ENCODE measurements at regions not wholly inside any gene's neighbourhood (a gene's known extent, or its start where the extent isn't known, plus 50 kb on each side); places are given as distances from the start of the nearest gene placed in this dataset.

DNA sequence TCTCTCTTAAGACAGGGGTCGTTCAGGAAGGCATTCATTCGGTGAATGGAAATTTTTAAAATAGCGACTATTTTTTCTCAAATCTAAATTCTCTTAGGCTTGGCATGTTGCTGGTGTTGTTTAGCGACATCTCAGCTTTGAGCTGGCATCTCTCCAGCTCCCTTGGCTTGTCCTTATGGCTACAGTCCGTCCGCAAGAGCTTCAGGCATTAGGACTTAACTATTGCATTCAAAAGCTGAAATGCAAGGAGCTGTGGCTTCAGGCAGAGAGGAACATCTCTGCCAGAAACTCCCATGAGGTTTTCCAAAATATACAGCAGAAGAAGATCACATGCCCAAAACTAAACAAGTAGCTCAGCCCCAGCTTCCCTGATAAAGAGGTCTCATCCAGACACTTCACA, 578.5 kb downstream of the EFNB2 start:
- Histone ChIP-seq H3K4me1 (ENCODE audit: control insufficient read depth in 1 of 2, insufficient read depth in 2 of 2, low read length in 2 of 2) (no peaks in the 10 kb centered on the region), H3K9me3 (ENCODE audit: control insufficient read depth in 1 of 2, low read length in 2 of 2) (no peaks in the 10 kb centered on the region), H3K4me3 (ENCODE audit: low read depth in 1 of 2, low read length in 2 of 2) (no peak overlapping the region), H3K27me3 (ENCODE audit: low read depth, low read length) (no peaks in the 10 kb centered on the region), H3K36me3 (ENCODE audit: control insufficient read depth in 1 of 2, insufficient read depth in 2 of 2, low read length in 2 of 2) (no peaks in the 10 kb centered on the region), H3K27ac (ENCODE audit: low read length) (no peak overlapping the region)

DNA sequence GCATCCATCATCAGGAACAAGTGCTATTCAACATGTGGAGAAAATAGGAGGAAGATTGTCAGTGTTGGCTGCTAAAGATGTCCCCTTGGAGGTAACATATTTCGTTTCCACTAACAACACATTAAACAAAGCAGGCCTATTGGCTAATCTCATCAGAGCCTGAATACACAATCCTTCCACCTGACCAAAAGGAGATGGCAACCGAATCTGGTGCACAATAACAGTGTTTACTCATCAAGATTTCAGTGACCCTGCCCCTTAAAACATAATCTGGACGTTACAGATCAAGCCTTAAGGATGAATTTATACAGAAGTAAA, 582.5 kb downstream of the EFNB2 start:
- Histone ChIP-seq H3K27ac (ENCODE audit: low read length) (no peak overlapping the region), H3K4me1 (ENCODE audit: control insufficient read depth in 1 of 2, insufficient read depth in 2 of 2, low read length in 2 of 2) (no peaks in the 10 kb centered on the region), H3K4me3 (ENCODE audit: low read depth in 1 of 2, low read length in 2 of 2) (no peak overlapping the region), H3K9me3 (ENCODE audit: control insufficient read depth in 1 of 2, low read length in 2 of 2) (no peaks in the 10 kb centered on the region), H3K27me3 (ENCODE audit: low read depth, low read length) (no peaks in the 10 kb centered on the region), H3K36me3 (ENCODE audit: control insufficient read depth in 1 of 2, insufficient read depth in 2 of 2, low read length in 2 of 2) (no peaks in the 10 kb centered on the region)

DNA sequence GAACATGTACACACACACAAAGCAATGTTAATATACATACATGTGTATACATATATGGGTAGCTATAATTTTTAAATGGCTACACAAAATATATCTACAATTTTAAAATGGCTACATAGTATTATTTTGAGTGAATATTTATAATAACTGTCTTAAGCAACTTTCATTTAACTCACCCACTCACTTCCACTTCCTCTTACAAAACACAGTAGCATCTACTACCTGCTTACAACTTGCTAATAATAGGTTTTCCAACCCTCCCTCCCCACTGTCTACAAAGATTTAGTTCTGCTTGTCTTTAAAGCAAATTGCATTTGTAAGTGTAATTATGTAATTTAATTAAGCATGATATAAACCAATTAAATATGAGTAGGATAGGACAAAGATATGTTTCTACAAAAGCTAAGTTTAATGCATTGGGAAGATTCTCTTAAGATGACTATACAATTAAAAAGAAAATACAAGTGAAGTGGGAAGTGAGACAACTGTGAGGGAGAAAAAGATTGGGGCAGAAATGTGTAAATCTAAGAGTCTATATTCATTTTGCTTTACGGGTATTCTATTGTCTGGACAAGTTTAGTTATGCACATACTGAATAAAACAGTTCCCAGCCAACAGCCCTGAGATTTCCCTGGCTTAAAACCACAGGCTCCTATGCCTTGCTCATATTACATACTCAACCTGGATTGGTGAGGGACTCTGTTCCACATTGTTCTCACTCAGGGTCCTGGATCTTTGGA, 583.1 kb downstream of the EFNB2 start:
- H3K27ac ChIP-seq (ENCODE audit: low read length), result no peak overlapping the region
- no peaks in the 10 kb centered on the region for H3K9me3 ChIP-seq (ENCODE audit: control insufficient read depth in 1 of 2, low read length in 2 of 2)
- no peaks in the 10 kb centered on the region for H3K36me3 ChIP-seq (ENCODE audit: control insufficient read depth in 1 of 2, insufficient read depth in 2 of 2, low read length in 2 of 2)
- H3K4me3 ChIP-seq (ENCODE audit: low read depth in 1 of 2, low read length in 2 of 2), result no peak overlapping the region
- no peaks in the 10 kb centered on the region for H3K27me3 ChIP-seq (ENCODE audit: low read depth, low read length)
- H3K4me1 ChIP-seq (ENCODE audit: control insufficient read depth in 1 of 2, insufficient read depth in 2 of 2, low read length in 2 of 2), result no peaks in the 10 kb centered on the region

DNA sequence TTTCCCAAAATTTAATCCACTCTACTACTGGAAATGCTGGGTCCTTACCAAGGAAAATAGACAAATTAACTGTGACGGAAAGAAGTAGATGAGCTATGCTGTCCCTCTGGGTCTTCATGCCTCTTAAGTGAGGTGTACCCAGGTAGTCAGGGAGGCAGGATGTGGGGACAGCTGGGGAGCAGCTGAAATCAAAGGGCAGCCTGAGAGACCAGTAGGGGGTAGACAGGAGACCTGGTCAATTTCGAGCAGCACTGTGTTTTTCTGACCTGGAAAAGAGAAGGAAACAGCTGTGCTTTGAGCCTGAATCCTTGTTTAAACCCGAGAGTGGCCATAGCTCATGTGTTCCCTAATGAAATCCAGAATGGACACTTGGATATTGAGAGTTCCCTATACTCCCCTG, 587.3 kb downstream of the EFNB2 start:
- Histone ChIP-seq H3K36me3 (ENCODE audit: control insufficient read depth in 1 of 2, insufficient read depth in 2 of 2, low read length in 2 of 2) (no peaks in the 10 kb centered on the region), H3K4me1 (ENCODE audit: control insufficient read depth in 1 of 2, insufficient read depth in 2 of 2, low read length in 2 of 2) (no peaks in the 10 kb centered on the region), H3K4me3 (ENCODE audit: low read depth in 1 of 2, low read length in 2 of 2) (no peak overlapping the region), H3K27ac (ENCODE audit: low read length) (no peak overlapping the region), H3K9me3 (ENCODE audit: control insufficient read depth in 1 of 2, low read length in 2 of 2) (no peaks in the 10 kb centered on the region), H3K27me3 (ENCODE audit: low read depth, low read length) (no peaks in the 10 kb centered on the region)

DNA sequence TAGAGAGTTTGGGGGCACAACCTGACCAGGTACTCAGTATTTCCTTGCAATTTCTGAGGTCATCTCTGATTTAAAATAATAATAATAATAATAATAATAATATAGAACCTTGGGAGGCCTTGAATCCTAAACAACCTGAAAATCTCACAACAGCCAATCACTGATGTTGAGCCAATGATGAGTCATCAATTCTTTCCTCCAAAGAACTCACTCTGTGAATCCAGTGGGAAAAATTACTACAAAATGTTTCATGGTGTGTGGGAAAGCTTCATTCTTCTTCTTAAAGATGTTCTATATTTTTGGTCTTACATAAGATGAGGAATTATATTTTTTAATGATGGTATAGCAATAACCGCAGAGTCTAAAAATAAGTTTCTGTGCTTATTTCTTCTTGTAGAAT, 594.6 kb downstream of the EFNB2 start:
- Histone ChIP-seq H3K27ac (ENCODE audit: low read length) (no peak overlapping the region), H3K9me3 (ENCODE audit: control insufficient read depth in 1 of 2, low read length in 2 of 2) (no peaks in the 10 kb centered on the region), H3K4me3 (ENCODE audit: low read depth in 1 of 2, low read length in 2 of 2) (no peak overlapping the region), H3K27me3 (ENCODE audit: low read depth, low read length) (no peaks in the 10 kb centered on the region), H3K36me3 (ENCODE audit: control insufficient read depth in 1 of 2, insufficient read depth in 2 of 2, low read length in 2 of 2) (no peaks in the 10 kb centered on the region), H3K4me1 (ENCODE audit: control insufficient read depth in 1 of 2, insufficient read depth in 2 of 2, low read length in 2 of 2) (no peaks in the 10 kb centered on the region)

DNA sequence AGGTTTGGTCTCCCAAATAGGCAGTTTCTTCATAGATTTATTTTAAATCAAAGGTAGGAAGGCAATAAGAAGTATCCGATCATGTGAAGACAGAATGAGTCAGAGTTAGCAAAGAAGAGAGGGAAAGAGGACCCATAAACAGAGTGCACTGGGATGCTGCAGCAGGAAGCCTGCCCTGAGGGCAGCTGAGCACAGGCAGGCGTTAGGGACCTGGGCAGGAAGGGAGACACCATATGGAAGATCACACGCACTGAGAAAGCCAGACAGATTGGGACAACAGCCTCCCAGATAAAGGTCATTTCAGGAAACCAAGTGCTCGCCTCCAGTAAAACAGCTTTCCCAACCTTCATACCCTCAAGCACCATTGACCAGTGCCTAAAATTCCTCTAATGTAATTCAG, 598.0 kb downstream of the EFNB2 start:
- Histone ChIP-seq H3K27me3 (ENCODE audit: low read depth, low read length) (no peaks in the 10 kb centered on the region), H3K9me3 (ENCODE audit: control insufficient read depth in 1 of 2, low read length in 2 of 2) (no peaks in the 10 kb centered on the region), H3K36me3 (ENCODE audit: control insufficient read depth in 1 of 2, insufficient read depth in 2 of 2, low read length in 2 of 2) (no peaks in the 10 kb centered on the region), H3K27ac (ENCODE audit: low read length) (no peak overlapping the region), H3K4me1 (ENCODE audit: control insufficient read depth in 1 of 2, insufficient read depth in 2 of 2, low read length in 2 of 2) (no peaks in the 10 kb centered on the region), H3K4me3 (ENCODE audit: low read depth in 1 of 2, low read length in 2 of 2) (no peak overlapping the region)

DNA sequence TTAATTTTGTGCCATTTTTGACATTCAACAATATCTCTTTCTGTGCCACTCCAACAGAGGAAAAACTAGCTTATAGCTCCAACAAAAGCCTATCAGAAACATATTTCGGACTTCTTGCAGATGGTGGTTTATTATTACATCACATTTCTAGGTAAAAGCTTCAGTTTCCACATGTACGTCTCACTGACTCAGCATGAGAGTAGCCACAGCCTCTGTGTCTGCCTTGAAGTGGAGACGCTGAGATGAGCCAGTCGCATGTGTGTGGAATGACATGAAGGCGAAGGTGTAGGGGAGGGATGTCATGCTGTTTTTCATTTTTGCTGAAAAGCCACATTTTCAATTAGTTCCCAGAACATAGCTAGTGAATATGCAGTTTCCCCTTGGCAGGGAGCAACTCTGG, 598.6 kb downstream of the EFNB2 start:
- H3K27me3 ChIP-seq (ENCODE audit: low read depth, low read length), result no peaks in the 10 kb centered on the region
- no peaks in the 10 kb centered on the region for H3K9me3 ChIP-seq (ENCODE audit: control insufficient read depth in 1 of 2, low read length in 2 of 2)
- H3K27ac ChIP-seq (ENCODE audit: low read length), result no peak overlapping the region
- no peak overlapping the region for H3K4me3 ChIP-seq (ENCODE audit: low read depth in 1 of 2, low read length in 2 of 2)
- H3K36me3 ChIP-seq (ENCODE audit: control insufficient read depth in 1 of 2, insufficient read depth in 2 of 2, low read length in 2 of 2), result no peaks in the 10 kb centered on the region
- H3K4me1 ChIP-seq (ENCODE audit: control insufficient read depth in 1 of 2, insufficient read depth in 2 of 2, low read length in 2 of 2), result no peaks in the 10 kb centered on the region

DNA sequence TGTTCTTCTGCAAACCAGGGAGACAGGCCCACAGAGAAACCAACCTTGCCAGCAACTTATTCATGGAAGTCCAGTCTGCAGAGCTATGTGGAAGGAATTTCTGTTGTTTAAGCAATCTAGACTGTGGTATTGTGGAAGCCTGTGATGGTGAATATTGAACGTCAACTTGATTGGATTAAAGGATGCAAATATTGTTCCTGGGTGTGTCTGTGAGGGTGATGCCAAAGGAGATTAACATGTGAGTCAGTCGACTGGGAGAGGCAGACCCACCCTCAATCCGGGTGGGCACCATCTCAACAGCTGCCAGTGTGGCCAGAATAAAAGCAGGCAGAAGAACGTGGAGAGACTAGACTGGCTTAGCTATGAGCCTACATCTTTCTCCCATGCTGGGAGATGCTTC, 606.0 kb downstream of the EFNB2 start:
- Histone ChIP-seq H3K36me3 (ENCODE audit: control insufficient read depth in 1 of 2, insufficient read depth in 2 of 2, low read length in 2 of 2) (no peaks in the 10 kb centered on the region), H3K27me3 (ENCODE audit: low read depth, low read length) (no peaks in the 10 kb centered on the region), H3K9me3 (ENCODE audit: control insufficient read depth in 1 of 2, low read length in 2 of 2) (no peaks in the 10 kb centered on the region), H3K4me3 (ENCODE audit: low read depth in 1 of 2, low read length in 2 of 2) (no peak overlapping the region), H3K27ac (ENCODE audit: low read length) (no peak overlapping the region), H3K4me1 (ENCODE audit: control insufficient read depth in 1 of 2, insufficient read depth in 2 of 2, low read length in 2 of 2) (no peaks in the 10 kb centered on the region)

DNA sequence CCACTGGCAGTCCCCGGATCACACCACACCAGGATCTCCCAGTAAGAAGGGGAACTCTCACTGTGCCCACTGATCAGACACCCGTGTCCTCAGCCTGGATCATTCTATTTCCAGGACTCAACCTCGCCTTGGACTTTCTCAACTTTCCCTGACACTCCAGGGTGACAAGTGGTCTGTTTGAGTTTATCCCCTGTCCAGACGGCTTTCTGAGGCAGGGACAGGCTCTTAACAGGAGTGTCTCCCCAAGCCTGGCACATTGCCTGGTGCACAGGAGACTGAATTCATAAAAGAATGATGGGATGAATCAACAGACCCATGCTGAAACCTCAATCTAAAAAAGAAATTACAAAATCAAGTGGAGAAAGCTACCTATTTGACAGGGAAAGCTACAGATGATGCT, 606.6 kb downstream of the EFNB2 start:
- Histone ChIP-seq H3K36me3 (ENCODE audit: control insufficient read depth in 1 of 2, insufficient read depth in 2 of 2, low read length in 2 of 2) (no peaks in the 10 kb centered on the region), H3K27ac (ENCODE audit: low read length) (no peak overlapping the region), H3K27me3 (ENCODE audit: low read depth, low read length) (no peaks in the 10 kb centered on the region), H3K4me3 (ENCODE audit: low read depth in 1 of 2, low read length in 2 of 2) (no peak overlapping the region), H3K9me3 (ENCODE audit: control insufficient read depth in 1 of 2, low read length in 2 of 2) (no peaks in the 10 kb centered on the region), H3K4me1 (ENCODE audit: control insufficient read depth in 1 of 2, insufficient read depth in 2 of 2, low read length in 2 of 2) (no peaks in the 10 kb centered on the region)

DNA sequence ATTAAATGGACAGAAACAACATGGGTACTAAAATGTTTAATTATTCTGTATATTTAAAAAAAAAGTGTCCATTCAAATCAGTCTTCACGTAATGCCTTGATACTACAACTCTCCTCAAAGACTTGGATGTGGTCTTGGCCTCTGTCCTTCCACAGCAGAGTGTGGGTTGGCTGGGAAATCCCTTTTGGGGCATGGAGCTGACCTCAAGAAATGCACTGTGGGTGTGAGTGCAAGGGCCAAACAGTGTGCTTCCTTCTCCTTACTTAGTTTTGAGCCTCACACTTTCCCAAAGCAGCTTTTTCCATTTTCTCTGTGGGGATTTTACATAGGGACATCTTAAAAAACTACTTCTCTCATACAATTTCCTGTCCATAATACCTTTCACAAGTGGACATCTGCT, 607.4 kb downstream of the EFNB2 start:
- Histone ChIP-seq H3K27me3 (ENCODE audit: low read depth, low read length) (no peaks in the 10 kb centered on the region), H3K27ac (ENCODE audit: low read length) (no peak overlapping the region), H3K4me1 (ENCODE audit: control insufficient read depth in 1 of 2, insufficient read depth in 2 of 2, low read length in 2 of 2) (no peaks in the 10 kb centered on the region), H3K9me3 (ENCODE audit: control insufficient read depth in 1 of 2, low read length in 2 of 2) (no peaks in the 10 kb centered on the region), H3K36me3 (ENCODE audit: control insufficient read depth in 1 of 2, insufficient read depth in 2 of 2, low read length in 2 of 2) (no peaks in the 10 kb centered on the region), H3K4me3 (ENCODE audit: low read depth in 1 of 2, low read length in 2 of 2) (no peak overlapping the region)

DNA sequence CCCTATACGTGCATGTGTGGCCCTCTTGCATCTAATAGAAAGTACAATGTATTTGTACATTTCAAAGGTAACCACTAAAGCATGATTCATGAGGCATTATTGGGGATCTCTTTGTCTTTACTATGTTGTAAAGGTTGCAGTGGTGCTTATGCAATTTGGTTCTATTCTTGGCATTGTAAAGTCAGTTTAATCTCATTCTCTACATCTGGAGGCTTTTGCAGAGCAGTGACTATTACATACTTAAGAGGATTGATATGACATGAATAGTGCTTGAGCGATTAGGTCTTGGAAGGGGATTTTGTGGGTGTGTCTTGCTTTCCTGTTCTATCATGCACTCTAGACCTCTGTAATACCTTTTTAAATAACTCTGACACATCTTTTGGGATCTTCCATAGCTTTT, 610.0 kb downstream of the EFNB2 start:
- Histone ChIP-seq H3K4me1 (ENCODE audit: control insufficient read depth in 1 of 2, insufficient read depth in 2 of 2, low read length in 2 of 2) (no peaks in the 10 kb centered on the region), H3K27ac (ENCODE audit: low read length) (no peak overlapping the region), H3K36me3 (ENCODE audit: control insufficient read depth in 1 of 2, insufficient read depth in 2 of 2, low read length in 2 of 2) (no peaks in the 10 kb centered on the region), H3K27me3 (ENCODE audit: low read depth, low read length) (no peaks in the 10 kb centered on the region), H3K4me3 (ENCODE audit: low read depth in 1 of 2, low read length in 2 of 2) (no peak overlapping the region), H3K9me3 (ENCODE audit: control insufficient read depth in 1 of 2, low read length in 2 of 2) (no peaks in the 10 kb centered on the region)

DNA sequence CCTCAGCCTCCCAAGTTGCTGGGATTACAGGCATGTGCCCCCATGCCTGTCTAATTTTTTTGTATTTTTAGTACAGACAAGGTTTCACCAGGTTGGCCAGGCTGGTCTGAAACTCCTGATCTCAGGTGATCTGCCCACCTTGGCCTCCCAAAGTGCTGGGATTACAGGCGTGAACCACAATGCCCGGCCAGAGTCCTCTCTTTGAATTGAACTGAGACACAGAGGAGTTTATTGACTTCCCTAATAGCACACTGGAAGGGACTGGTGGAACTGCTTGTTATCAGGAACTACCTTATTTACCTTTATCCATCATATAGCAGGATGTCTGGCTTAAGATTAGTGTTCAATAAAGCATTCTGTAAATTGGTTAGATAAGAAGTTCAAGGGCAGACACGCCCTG, 613.8 kb downstream of the EFNB2 start:
- Histone ChIP-seq H3K4me3 (ENCODE audit: low read depth in 1 of 2, low read length in 2 of 2) (no peak overlapping the region), H3K4me1 (ENCODE audit: control insufficient read depth in 1 of 2, insufficient read depth in 2 of 2, low read length in 2 of 2) (no peaks in the 10 kb centered on the region), H3K27me3 (ENCODE audit: low read depth, low read length) (no peaks in the 10 kb centered on the region), H3K9me3 (ENCODE audit: control insufficient read depth in 1 of 2, low read length in 2 of 2) (no peaks in the 10 kb centered on the region), H3K27ac (ENCODE audit: low read length) (no peak overlapping the region), H3K36me3 (ENCODE audit: control insufficient read depth in 1 of 2, insufficient read depth in 2 of 2, low read length in 2 of 2) (no peaks in the 10 kb centered on the region)
